GM06990 (cell line): ENCODE measurements at regions not wholly inside any gene's neighbourhood (a gene's known extent, or its start where the extent isn't known, plus 50 kb on each side); places are given as distances from the start of the nearest gene placed in this dataset.
A peak's percentile ranks its signal among the peaks of the same experiment; 100 is the strongest.

Experiments
- DNase-seq: peaks from one replicate; pipeline ENCODE4 v3.0.0-alpha.2; 2011; ENCODE audit not compliant: insufficient read length; ENCODE audit errors: extremely low read depth
- H3K27me3 ChIP-seq: replicated peaks from 2 replicates; pipeline ENCODE4 v1.6.0; 2011; ENCODE audit warnings: low read length; ENCODE audit not compliant: control insufficient read depth, insufficient read depth
- H3K36me3 ChIP-seq: 2 replicates; pipeline ENCODE4 v1.5.1; 2011; ENCODE audit warnings: low read length; ENCODE audit not compliant: control insufficient read depth, insufficient read depth
- H3K4me3 ChIP-seq: replicated peaks from 2 replicates; pipeline ENCODE4 v1.5.1; 2011; ENCODE audit warnings: low read depth, mild to moderate bottlenecking, control low read depth, low read length
- TF ChIP-seq, protein P1 (sequence below): IDR thresholded peaks from 2 replicates; pipeline ENCODE4 v1.5.1; 2011; ENCODE audit warnings: low read length, control low read depth, mild to moderate bottlenecking, inconsistent platforms; ENCODE audit not compliant: insufficient read depth, poor library complexity, severe bottlenecking

DNA sequence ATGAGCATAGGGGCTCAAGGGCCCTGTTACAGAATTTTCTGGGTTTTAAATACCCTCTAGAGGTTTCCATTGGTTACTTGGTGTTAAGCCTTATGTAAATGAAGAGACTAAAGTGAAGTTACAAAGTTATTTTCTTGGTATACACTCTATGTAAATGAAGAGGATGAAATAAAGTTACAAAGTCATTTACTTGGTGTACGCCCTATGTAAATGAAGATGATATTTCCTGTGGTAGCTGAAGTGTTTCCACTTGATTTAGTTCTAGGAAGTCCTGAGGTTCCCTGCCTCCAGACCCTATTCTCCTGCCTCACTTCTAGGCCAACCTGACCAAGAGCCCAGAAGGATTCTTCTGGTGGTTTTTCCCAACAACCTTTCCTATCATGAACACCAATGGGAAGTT lies 126.1 kb downstream of the SPTSSA start:
- Histone ChIP-seq H3K27me3 (no peaks in the 10 kb centered on the region), H3K36me3 (no peaks in the 10 kb centered on the region), H3K4me3 (no peak overlapping the region)
- TF ChIP-seq, protein P1, sequence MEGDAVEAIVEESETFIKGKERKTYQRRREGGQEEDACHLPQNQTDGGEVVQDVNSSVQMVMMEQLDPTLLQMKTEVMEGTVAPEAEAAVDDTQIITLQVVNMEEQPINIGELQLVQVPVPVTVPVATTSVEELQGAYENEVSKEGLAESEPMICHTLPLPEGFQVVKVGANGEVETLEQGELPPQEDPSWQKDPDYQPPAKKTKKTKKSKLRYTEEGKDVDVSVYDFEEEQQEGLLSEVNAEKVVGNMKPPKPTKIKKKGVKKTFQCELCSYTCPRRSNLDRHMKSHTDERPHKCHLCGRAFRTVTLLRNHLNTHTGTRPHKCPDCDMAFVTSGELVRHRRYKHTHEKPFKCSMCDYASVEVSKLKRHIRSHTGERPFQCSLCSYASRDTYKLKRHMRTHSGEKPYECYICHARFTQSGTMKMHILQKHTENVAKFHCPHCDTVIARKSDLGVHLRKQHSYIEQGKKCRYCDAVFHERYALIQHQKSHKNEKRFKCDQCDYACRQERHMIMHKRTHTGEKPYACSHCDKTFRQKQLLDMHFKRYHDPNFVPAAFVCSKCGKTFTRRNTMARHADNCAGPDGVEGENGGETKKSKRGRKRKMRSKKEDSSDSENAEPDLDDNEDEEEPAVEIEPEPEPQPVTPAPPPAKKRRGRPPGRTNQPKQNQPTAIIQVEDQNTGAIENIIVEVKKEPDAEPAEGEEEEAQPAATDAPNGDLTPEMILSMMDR: no peak
- DNase-seq: no peak

DNA sequence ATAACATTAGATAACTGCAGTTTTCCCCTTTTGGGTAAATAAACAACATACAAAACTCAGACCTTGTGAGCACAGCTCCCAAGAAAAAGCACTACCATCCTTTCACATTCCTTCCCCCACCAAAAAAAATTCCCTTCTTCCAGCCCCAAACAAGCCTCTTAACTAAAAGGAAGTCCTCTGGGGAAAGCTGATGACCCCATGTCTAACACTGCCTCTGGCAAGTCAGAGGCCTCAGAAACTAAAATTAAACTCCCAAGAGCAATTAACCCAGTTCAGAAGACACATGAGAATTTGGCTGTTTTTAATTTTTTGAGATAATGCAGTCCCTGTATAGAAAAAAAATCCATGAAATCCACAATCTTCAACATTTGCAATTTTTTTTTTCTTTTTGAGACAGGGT lies 127.7 kb downstream of the SPTSSA start:
- no peaks in the 10 kb centered on the region for H3K36me3 ChIP-seq
- no peaks in the 10 kb centered on the region for H3K27me3 ChIP-seq
- TF ChIP-seq, protein P1: no peak
- H3K4me3 ChIP-seq: no peak overlapping the region
- no peak for DNase-seq

DNA sequence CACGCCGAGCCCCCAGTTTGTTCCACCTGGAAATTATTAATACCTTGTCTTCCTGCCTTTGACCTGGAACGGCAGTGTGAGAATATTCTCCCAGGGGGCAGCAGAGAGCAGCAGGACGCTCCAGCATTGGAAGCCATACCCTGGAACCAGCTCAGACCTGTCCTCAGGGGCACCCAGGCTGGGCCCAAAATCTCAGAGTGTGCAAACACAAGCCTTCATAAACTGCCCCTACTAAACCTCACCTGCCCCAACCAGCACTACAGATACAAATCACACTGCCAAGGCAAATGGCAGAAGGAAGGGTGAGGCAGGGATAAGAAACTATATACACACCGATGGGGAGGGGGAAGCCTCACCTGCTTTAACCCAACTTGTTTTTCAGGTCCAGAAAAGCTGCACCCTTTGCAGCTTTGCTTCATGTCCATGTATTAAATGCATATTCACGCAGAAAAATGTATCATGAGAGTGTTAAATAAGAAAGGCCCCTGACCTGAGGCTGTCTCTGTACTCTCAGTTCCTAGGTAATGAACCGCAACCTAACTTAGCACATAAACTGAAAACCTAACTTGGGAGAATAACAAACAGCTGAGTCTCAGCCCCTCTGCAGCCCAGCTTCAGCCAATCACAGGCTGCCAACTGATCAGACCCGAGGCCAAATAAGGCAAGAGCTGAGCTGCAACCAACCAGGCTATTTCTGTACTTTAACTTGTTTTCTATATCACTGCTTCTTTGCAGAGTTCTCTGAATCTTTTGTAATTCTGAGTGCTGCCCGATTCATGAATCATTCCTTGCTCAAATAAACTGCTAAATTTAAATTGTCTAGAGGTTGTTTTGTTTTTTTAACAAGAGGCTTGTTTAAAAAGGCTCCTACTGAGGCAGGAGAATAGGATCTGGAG lies 130.1 kb downstream of the SPTSSA start:
- H3K36me3 ChIP-seq: no peaks in the 10 kb centered on the region
- TF ChIP-seq, protein P1: peak; percentile 85
- H3K27me3 ChIP-seq: no peaks in the 10 kb centered on the region
- DNase-seq: peak; percentile 47
- H3K4me3 ChIP-seq: peak overlapping the region; percentile 19; the same call in 1 of the 2 replicates

DNA sequence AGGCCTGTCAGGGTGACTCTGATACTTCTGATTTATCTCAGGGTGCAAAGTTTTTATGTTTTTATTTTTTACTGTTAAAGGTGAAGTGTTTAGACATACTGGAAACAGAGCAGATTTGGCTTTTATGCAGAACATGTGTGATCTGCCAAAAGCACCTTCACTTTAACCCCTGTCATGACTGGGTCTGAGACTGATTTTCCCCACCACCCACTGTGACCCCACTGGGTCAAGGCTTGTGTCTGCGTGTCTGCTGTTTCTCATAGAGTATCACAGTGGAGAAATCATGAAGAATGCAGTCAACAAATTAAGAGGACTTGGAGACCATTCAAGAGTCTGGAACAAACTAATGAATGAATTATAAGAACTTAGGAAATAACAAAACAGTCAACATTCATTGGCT lies 131.2 kb downstream of the SPTSSA start:
- H3K27me3 ChIP-seq: no peaks in the 10 kb centered on the region
- TF ChIP-seq, protein P1: no peak
- no peak overlapping the region for H3K4me3 ChIP-seq
- no peak for DNase-seq
- H3K36me3 ChIP-seq: no peaks in the 10 kb centered on the region

DNA sequence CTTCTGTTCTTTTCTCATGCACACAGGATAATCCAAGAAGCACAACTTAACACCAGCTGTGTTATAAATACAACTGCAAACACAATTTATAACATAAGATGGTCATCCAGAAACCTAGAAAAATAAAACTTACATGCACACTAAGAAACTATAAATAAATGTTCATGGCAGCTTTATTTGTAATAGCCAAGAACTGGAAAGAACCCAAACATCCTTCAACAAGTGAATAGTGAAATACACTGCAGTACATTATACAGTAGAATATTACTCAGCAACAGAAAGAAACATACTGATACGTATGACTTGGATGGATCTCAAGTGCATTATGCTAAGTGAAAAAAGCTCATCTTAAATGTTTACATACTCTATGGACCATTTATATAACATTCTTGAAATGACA lies 132.7 kb downstream of the SPTSSA start:
- DNase-seq: no peak
- Histone ChIP-seq H3K36me3 (no peaks in the 10 kb centered on the region), H3K27me3 (no peaks in the 10 kb centered on the region), H3K4me3 (no peak overlapping the region)
- TF ChIP-seq, protein P1: no peak

DNA sequence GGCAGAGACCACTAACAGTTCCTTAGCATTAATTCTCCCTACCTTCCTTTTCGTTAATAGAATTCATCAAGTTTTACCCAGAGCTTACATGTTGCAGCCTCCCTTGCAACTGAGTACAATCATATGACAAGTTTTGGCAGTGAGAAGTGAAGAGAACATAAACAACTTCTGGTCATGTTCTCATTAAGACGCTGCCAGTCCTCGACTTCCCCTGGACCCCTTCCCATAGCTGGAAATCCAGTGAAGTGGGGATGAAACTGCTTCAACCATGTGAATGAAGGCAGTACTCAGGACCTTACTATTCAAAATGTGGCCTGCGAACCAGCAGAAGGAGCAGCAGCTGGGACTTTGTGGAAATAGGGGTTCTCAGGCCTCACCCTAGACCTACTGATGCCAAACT lies 133.9 kb downstream of the SPTSSA start:
- Histone ChIP-seq H3K36me3 (no peaks in the 10 kb centered on the region), H3K4me3 (no peak overlapping the region), H3K27me3 (no peaks in the 10 kb centered on the region)
- TF ChIP-seq, protein P1: no peak
- no peak for DNase-seq
